GM21825 (cell line): ENCODE measurements at regions not wholly inside any gene's neighbourhood (a gene's known extent, or its start where the extent isn't known, plus 50 kb on each side); places are given as distances from the start of the nearest gene placed in this dataset.

ENCODE experiments used
- ATAC-seq: cut with Tn5 transposase; IDR thresholded peaks from one replicate; pipeline ENCODE4 v1.9.1; 2021; ENCODE audit warnings: mild to moderate bottlenecking, moderate library complexity; ENCODE audit not compliant: unreplicated experiment

DNA sequence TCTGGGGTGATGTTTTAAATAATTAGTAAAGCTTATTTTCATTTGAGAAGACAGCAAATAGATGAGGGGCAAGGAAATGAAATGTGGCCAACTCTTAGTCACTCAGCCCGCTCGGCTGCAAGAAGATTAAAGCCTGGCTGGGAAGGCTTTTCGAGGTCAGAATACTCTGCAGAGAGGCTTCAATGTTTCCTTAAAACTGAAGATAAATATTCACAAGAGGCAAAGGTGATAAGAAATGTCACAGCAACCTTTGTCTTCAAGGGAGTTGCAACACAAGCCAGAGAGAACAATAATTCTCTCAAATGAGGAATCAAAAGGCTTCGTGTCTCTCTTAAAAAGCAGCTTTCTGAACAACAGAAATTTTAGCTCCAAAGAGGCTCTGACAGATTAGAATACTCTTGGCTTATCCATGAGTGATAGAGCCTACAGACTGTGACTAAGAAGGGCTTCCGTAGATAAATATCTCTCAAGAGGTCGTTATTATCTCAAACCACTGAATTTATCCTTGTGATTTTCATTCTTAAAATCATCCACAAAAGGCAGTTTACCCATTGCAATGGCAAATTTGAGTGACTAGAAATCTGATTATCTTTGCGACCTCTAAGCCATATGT lies 92.5 kb downstream of the KLF6 start:
- ATAC-seq = no peak

DNA sequence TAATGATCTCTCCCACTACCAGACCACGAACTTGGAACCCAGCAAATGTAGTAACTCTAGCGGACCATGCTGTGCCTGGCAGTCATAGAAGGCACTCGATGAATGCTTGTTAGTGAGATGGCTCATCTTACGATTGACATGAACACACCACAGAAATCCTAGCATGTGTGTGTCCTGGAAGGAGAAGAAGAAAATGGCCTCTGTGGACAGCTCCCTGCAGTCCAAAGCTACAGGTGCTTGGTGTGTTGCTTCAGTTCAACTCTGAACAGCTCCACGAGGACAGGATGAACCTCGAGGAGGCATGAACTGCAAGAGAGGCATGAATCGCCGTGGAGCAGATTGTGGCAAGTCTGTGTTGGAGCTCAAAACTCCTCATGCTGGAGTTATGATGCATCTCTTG lies 93.5 kb downstream of the KLF6 start:
- no peak for ATAC-seq

DNA sequence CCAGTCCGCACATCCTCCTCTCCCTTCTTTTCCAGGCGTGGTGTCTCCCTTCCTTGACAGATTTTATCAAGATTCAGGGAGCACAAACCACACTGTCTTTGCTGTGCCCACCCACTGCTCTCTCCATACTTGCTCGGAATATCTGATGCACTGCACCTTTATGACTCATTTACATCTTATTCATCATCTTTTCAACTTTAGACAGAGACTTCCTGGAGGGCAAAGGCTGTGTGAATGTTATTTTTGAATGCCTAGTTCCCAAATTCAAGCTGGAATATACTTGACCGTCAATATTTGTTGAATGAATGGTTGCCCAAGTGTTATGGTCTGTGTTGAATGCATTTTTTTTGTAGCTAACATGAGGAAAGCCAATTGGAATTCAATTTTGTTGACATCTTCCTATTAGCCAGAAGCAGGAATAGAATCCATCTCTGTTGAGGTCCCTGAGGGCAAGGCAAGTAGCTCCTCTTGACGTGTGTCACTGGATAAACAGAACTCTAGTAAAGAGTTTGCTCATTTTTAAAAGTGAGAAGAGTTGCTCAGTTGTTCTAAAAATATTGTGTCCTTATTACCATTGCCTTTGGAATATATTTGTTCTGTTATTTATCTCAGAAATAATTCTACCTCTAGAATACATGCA lies 95.0 kb downstream of the KLF6 start:
- ATAC-seq = no peak

DNA sequence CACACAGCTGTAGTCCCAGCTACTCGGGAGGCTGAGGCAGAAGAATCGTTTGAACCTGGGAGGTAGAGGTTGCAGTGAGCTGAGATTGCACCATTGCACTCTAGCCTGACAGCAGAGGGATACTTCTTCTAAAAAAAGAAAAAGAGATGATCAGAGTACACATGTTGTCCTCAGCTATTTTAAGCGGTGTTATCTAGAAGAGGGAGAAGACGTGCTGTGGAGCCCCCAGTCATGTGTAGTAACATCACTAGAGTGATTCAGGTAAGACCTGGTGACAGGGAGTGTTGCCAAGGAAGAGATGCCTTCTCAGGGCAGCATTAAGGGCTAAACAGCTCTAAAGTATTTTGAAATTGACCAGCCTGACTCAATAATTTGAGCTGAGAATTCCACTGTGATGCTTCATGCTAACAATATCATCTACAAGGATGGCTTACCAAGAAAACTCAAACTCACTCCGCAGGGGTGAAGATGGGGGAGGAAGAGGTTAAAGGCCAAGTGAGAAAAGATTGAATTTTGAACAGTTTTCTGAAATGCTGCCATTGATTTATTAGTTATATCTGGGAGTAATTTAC lies 97.4 kb downstream of the KLF6 start:
- ATAC-seq = no peak

DNA sequence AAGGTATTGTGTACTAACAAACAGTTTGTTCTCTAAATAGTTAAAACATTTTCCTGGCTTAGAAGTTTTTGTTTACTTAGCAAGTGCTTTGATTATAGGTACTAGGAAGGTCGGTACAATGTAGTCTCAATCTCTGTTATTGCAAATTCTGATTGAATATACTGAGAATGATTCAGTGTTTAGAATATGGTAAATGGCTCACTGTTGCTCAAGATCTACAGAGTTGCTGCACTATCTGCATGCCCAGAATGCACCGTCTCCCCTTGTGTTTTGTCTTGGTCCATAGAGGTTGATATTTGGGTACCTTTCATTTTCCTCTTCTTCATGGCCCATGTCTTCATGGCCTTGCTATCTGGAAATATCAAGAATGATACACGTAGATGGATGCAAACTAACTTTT lies 99.6 kb downstream of the KLF6 start:
- ATAC-seq = no peak

DNA sequence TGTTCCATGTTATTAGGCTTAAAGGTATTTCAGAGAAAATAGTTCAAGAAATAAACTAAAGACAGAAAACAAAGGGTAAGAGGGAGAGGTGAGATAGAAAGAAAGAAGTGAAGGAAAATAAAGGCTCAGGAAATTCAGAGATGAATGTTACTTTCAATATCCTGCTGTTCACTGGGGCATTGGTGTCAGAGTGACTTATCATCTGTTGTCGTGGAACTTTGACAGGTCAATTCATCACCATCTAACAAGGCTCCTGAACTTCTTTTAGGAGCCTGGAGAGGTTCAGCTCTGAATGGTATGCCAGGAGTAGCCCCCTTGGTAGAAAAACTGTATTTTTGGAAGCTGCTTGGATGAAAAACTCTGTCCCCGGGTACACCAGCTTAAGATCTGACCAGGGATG lies 100.1 kb downstream of the KLF6 start:
- no peak for ATAC-seq

DNA sequence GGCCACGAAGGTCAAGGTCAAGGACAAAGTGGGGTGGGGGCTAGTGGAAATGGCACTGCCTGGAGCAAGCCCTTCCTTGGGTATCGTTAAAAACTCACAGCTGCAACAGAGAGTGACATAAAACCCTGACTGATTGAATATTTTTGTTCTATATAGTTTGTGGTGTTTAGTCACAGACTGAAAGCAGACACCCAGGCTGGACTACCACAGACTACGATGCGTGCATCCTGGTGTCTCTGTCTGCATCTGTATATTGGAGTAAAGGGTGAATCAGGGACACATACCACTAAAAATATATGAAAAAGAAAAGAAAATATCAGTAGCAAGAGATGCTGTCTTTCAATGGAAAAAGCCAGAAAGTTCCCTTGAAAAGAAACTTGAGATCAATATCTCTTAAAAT lies 101.4 kb downstream of the KLF6 start:
- no peak for ATAC-seq

DNA sequence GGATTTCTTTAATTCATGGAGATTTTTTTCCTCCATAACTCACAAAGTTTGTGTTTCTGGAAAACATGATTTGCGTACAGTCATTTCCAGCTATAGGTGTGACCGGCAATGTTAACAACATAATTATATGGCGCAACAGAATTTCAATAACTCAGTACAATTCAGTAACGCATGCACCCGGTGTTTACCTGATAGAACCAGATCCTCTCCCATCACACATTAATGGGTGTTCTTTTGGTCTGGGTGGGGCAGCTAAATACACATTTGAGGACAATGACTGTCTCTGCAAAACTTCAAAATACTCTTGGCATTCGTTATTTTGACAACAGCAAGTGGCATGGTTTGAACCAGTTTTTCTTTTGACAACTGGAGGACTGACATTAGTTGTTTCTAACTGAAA lies 102.3 kb downstream of the KLF6 start:
- no peak for ATAC-seq

DNA sequence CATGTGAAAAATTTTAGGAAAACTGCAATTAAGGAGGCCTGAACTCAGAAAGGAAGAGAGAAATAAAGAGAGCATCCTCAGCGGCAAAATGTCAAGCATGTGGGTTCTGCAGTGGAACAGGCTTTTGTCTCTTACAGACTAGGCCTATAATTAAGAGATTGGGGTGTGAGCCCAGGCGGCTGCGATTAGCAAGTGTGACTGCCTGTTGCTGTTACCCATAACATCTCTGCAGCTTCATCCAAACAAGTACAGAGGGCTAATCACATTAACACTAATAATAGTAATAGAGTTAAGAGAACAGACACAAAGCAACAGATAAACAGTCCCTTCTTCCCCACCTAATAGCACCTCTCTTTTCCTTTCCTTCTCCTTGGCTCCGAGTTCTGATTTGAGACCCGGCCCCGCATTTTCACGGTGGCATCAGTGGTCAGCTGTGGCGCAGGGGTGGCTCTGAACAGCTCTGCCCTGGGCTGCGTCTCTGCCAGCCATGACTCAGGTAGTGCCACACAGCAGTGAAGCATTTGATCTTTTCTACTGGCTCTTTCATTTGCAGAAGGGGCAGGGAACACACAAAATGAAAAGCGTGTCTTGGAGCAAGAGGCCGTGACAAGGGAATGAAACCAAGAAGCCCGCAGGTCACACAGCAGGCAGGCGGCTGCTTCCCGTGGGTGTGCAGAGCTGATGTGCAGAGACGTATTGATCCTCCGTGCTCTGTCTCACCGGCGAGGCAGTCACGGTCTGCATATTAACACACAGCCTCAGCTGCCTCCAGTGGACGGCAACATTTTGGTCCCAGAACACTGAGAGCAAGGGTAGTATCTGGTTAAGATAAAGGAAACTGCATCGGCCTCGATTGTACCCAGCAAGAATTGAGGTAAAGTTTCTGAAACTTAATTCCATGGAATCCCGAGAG lies 103.1 kb downstream of the KLF6 start:
- ATAC-seq = no peak

DNA sequence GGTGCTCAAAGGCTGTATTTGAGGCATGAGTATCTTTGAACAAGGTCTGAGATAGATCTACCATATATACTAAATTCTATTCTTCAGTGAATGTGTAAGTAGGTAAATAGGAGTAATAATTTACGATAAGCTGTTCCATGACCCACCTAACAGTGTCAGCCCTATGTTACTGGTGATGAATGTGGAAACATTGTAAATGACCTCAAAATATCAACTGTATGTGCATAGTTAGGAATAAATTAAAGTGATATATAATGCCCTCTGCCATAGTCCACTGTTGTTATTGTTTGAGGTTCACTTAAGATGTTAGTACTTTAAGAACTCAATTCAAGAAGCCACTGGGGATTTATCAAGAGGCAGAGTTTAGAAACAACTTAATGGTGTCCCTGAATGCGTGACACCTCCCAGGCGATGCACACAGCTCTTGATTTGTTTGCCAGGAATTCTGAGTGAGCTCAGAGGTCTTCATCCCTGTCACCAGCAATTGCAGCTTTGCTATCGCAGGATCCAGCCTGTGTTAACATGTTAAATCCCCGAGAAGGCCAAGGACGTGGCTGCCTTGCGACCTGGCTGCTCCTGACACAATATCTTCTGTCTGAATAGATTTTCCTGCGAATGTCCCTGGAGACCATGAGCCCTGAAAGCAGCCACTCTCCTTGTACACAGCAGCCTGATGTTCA lies 104.9 kb downstream of the KLF6 start:
- ATAC-seq = no peak

DNA sequence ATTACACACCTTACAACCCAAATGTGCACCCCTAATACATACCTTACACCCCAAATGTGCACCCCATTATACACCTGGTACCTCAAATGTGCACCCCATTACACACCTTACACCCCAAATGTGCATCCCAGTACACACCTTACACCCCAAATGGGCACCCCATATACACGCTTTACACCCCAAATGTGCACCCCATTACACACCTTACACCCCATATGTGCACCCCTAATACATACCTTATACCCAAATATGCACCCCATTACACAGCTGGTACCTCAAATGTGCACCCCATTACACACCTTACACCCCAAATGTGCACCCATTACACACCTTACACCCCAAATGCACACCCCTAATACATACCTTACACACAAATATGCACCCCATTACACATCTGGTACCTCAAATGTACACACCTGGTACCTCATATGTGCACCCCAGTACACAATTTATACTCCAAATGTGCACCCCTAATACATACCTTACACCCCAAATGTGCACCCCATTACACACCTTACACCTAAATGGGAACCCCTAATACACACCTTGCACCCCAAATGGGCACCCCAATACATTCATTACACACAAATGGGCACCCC lies 106.3 kb downstream of the KLF6 start:
- no peak for ATAC-seq

DNA sequence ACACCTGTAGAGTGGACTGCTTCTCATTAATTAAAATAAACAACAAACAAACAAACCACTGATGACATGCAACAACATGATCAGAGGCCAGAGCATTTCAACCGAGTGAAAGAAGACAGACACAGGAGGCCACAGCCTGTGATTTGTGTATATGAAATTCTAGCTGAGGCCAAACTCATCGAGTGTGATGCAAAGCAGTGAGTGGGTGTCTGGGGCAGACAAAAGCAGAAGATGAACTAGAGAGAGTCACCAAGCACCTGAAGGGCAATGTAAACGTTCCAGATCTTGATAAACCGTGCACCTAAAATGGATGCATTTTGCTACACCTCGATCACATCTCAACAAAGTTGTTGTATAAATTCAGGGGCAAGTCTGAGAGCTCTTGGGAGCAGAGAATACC lies 108.4 kb downstream of the KLF6 start:
- ATAC-seq = no peak

DNA sequence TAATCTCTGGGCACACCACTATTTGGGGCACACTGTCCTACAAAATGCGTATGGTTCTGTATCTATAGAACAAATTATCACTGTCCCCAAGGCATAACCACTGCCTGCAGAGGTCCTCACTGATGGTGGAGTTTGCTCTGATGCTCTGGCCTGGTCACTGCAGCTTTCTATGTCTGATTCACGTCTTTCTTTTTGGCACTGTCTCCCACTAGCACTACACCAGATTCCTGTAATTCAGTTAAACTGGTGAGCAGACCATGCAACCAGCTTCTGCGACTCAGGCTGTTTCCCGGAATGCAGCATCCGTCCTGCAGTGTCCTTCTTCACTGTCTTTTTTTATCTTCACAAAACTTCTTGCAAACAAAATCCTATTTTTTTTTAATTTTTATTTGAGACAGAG lies 112.8 kb downstream of the KLF6 start:
- ATAC-seq = no peak

DNA sequence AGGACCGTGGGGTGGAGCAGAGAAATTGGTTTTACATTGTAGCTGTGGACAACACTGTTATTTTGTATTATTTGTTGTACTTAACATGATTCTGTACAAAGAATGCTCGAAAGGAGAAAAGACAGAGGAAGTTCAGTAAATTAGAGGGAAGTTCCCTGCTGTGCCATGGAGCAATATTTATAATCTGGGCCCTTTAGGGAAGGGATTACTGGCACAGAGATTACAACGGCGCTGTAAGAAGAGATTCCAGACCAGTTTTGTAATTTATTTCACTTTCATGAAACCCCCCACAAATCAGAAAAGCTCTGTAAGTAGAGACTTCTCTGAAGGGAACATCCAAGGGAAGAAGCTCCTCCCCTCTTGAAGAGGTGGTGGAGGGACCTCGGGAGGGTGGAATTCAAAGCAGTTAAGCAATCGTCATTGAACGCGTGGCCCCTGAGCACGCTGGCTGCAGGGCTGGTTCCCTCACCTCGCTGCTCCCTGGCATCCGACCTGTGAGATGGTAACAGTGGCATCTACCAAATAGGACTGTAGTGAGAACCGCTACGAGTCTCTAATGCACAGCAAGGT lies 113.5 kb downstream of the KLF6 start:
- no peak for ATAC-seq

DNA sequence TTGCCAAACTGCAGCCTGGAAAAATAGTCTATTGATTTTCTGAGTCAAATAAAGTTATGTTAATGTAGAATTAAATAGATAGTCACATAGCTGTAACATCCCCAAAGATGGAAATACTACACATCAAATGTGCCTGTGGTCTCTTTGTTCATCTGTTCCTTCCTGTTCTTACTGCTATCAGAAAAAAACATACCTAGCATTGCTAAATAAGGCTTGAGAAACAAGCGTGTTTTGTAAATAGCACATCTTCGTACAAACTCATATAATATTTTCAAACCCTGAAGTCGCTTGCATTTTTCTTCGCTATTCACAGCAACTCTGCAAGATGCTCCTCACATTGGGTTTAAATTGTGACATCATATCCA lies 116.1 kb downstream of the KLF6 start:
- no peak for ATAC-seq

DNA sequence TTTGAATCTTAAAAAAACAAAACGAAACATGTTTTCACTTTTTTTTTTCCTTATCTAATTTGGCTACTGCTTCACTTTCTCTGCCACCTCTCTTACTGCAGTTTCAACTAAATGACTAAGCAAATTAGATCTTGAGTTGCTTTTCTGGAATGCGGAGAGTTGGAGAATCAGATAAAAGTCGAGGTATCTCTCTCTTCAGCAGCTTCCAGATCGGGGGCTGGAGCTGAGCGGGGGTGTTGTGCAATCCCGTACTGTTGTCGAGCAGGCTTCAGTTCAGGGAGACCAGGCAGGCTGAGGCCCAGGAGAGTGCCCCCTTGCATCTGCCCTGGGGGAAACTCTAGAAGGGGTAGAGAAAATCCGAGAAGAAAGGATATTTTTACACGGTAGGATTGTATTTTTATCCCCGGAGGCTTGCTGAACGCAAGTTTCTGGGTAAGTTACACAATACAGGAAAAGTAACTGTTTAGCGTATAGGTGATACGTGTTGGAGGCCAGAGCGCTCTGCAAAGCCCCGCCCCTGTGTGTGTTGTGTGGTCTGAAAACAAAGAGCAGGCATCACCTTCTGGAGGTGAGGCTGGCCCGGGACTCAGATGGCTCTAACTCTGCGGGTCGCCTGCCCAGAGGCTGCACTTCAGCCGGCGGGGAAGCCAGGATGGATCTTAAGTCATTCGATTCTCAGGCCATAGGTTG lies 116.6 kb downstream of the KLF6 start:
- no peak for ATAC-seq

DNA sequence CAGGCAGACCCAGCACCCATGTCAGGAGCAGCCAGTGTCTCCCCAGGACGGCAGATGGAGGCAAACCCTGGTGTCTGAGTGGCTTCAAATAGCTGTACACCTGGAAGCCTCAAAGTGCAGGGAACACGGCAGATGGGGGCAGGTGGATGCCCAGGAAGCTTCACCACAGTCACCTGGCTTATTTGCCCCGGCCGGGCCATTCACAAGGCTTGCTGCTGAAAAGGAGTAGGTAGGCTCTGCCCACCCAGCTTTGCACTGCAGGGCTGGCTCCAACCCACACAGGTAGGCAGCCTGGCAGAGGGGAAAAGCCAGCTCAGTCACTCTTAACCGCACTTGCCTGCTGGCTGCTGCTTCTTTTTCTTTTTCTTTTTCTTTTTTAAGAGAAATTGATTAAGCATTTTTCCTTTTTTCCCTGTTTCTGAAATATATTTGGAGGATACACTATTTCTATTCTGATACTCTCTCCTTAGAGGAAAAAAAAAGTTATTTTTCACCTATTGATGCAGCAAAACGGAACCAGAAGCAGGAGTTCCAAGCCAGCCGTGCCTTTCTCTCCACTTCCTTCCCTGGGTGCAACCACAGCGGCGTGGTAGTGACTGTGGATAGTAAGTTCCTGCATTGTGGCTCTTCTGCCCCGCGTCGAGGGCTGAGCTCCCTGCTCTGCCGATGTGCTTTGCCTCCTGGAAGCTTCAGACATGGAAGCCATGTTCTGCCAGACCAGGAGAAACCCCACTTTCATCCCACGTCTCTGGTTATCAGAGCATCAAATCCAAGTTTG lies 118.3 kb downstream of the KLF6 start:
- ATAC-seq = no peak

DNA sequence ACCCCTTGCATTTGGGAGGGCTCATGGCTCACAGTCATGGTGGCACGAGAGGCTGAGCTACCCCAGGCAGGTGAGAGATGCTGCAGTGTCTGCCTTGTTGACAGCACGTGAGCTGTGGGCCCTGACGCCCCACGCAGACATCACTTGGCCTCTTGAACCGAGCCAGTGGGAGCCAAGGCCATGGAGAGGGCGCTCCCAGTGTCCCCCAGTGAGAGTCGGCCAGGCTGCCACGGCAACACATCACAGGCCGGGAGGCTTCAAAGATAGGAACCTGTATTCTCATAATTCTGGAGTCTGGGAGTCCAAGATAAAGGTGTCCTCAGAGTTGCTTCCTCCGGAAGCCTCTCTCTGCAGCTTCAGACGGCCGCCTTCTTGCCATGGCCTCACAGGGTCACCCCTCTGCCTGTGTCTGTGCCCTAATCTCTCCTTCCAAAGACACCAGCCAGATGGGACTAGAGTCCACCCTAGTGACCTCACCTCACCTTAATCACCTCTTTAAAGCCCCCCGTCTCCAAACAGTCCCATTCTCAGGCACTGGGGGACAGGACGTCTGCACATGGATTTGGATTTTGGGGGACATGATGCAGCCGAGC lies 119.6 kb downstream of the KLF6 start:
- no peak for ATAC-seq

DNA sequence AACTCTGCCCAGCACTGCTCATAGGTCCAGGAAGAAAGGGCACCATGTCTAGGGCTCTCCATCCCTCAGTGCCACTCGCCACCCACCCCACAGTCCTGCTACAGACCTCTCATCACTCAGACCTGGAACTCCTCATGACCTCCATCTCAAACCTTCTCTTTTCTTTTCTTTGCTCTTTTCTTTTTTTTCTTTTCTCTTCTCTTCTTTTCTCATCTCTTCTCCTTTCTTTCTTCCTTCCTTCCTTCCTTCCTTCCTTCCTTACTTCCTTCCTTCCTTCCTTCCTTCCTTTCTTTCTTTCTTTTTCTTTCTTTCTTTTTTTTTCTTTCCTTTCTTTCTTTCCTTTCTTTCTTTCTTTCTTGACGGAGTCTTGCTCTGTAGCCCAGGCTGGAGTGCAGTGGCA lies 122.2 kb downstream of the KLF6 start:
- ATAC-seq = no peak
